Panc1 (cell line): ENCODE measurements at regions not wholly inside any gene's neighbourhood (a gene's known extent, or its start where the extent isn't known, plus 50 kb on each side); places are given as distances from the start of the nearest gene placed in this dataset.

Source experiments
- CTCF ChIP-seq: fragments of 450-650 bp; IDR thresholded peaks from 2 replicates; pipeline ENCODE4 v1.5.1; 2017; ENCODE audit warnings: mild to moderate bottlenecking
- POLR2AphosphoS5 ChIP-seq: IDR thresholded peaks from 2 replicates; pipeline ENCODE4 v1.6.1; 2012; ENCODE audit warnings: mild to moderate bottlenecking, low read depth, low read length, moderate library complexity
- SIN3A ChIP-seq: IDR thresholded peaks from 2 replicates; pipeline ENCODE4 v1.6.1; 2012; ENCODE audit warnings: low read depth, mild to moderate bottlenecking, low read length, moderate library complexity, borderline replicate concordance; ENCODE audit not compliant: insufficient read depth
- TF ChIP-seq, protein P1 (sequence below), 2 experiments: IDR thresholded peaks; 2 replicates each; pipeline ENCODE4 v1.6.1; 2011 to 2012; ENCODE audit warnings: low read depth in 2 of 2, control low read depth in 1 of 2, low read length in 1 of 2, mild to moderate bottlenecking in 1 of 2, moderate library complexity in 1 of 2; ENCODE audit not compliant: insufficient read depth in 1 of 2

- TF ChIP-seq CTCF (no peak), POLR2AphosphoS5 (no peak), SIN3A (no peak)
- TF ChIP-seq, protein P1, sequence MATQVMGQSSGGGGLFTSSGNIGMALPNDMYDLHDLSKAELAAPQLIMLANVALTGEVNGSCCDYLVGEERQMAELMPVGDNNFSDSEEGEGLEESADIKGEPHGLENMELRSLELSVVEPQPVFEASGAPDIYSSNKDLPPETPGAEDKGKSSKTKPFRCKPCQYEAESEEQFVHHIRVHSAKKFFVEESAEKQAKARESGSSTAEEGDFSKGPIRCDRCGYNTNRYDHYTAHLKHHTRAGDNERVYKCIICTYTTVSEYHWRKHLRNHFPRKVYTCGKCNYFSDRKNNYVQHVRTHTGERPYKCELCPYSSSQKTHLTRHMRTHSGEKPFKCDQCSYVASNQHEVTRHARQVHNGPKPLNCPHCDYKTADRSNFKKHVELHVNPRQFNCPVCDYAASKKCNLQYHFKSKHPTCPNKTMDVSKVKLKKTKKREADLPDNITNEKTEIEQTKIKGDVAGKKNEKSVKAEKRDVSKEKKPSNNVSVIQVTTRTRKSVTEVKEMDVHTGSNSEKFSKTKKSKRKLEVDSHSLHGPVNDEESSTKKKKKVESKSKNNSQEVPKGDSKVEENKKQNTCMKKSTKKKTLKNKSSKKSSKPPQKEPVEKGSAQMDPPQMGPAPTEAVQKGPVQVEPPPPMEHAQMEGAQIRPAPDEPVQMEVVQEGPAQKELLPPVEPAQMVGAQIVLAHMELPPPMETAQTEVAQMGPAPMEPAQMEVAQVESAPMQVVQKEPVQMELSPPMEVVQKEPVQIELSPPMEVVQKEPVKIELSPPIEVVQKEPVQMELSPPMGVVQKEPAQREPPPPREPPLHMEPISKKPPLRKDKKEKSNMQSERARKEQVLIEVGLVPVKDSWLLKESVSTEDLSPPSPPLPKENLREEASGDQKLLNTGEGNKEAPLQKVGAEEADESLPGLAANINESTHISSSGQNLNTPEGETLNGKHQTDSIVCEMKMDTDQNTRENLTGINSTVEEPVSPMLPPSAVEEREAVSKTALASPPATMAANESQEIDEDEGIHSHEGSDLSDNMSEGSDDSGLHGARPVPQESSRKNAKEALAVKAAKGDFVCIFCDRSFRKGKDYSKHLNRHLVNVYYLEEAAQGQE (IDR thresholded peaks at IDR 0.05; ENCODE audit: insufficient read depth in 1 of 2, low read depth in 2 of 2, low read length in 1 of 2), result no peak
Measured at GRCh38 chr5:166677891-166678290, 1613.6 kb upstream of the WWC1 start.
